ENCODE measurements at regions not wholly inside any gene's neighbourhood (a gene's known extent, or its start where the extent isn't known, plus 50 kb on each side); places are given as distances from the start of the nearest gene placed in this dataset.

DNA sequence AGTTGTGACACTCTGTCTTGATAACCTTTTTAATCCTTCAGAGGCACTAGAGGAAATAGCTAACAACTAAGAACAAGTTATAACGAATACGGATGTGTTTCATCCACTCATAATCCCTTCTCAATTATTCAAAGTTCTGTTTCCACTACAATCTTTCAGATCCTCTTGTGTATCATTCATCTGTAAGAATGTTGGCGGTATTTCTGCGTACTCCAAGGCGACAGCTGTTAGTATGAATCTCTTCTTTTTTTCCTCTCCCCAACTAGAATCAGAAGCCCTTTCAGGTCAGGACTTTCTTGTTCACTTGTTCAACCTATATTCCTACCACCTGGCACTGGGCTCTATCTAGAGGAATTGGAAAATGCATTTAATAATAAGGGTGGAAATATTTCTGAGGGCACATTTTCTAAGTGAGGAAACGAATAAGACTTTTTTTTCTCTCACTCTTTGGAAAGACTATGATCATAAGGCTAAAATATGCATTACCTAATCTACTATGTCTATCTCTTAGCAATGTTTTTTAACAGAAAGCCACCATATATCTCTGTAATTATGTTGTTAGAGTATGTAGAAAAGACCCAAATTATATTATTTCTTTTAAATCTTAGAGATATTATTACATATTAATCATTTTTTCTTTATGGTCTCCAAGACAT, 492.9 kb downstream of the PCDH20 start:
- TF ChIP-seq, protein P1, sequence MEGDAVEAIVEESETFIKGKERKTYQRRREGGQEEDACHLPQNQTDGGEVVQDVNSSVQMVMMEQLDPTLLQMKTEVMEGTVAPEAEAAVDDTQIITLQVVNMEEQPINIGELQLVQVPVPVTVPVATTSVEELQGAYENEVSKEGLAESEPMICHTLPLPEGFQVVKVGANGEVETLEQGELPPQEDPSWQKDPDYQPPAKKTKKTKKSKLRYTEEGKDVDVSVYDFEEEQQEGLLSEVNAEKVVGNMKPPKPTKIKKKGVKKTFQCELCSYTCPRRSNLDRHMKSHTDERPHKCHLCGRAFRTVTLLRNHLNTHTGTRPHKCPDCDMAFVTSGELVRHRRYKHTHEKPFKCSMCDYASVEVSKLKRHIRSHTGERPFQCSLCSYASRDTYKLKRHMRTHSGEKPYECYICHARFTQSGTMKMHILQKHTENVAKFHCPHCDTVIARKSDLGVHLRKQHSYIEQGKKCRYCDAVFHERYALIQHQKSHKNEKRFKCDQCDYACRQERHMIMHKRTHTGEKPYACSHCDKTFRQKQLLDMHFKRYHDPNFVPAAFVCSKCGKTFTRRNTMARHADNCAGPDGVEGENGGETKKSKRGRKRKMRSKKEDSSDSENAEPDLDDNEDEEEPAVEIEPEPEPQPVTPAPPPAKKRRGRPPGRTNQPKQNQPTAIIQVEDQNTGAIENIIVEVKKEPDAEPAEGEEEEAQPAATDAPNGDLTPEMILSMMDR (conservative IDR thresholded peaks at IDR 0.05 in 1 of 2, IDR thresholded peaks at IDR 0.05 in 1 of 2; ENCODE audit: extremely low read depth in 1 of 2, insufficient read depth in 1 of 2, low read depth in 1 of 2, low read length in 2 of 2): no peak
- TF ChIP-seq EZH2 (IDR thresholded peaks at IDR 0.05; ENCODE audit: borderline replicate concordance, low read length): no peak

Data from mammary epithelial cell (primary cell).